ENCODE measurements at regions not wholly inside any gene's neighbourhood (a gene's known extent, or its start where the extent isn't known, plus 50 kb on each side); places are given as distances from the start of the nearest gene placed in this dataset.

GRCh38 chr6:12467706-12468670 is 177.8 kb downstream of the EDN1 start:
- Histone ChIP-seq H3K4me3 (ENCODE audit: low read depth in 1 of 5, low read length in 5 of 5) (no peak overlapping the region), H3K9me3 (ENCODE audit: control insufficient read depth in 5 of 5, low read length in 5 of 5) (peaks cover 0 to 5% (median 0%) of the 10 kb centered on the region in 5 donors), H3K27ac (ENCODE audit: low read depth, low read length) (no peak overlapping the region)

GRCh38 chr6:12472601-12473038 is 182.5 kb downstream of the EDN1 start:
- Histone ChIP-seq H3K27ac (ENCODE audit: low read depth, low read length) (no peak overlapping the region), H3K4me3 (ENCODE audit: low read depth in 1 of 5, low read length in 5 of 5) (no peak overlapping the region), H3K9me3 (ENCODE audit: control insufficient read depth in 5 of 5, low read length in 5 of 5) (no peaks in the 10 kb centered on the region), H3K27me3 (ENCODE audit: control insufficient read depth in 5 of 5, insufficient read depth in 4 of 5, low read length in 5 of 5) (no peaks in the 10 kb centered on the region), H3K4me1 (ENCODE audit: control insufficient read depth in 5 of 5, insufficient read depth in 5 of 5, low read length in 5 of 5) (peaks cover 0 to 8% (median 0%) of the 10 kb centered on the region in 5 donors), H3K9ac (ENCODE audit: low read length in 5 of 5) (no peak overlapping the region), H3K36me3 (ENCODE audit: control insufficient read depth in 5 of 5, insufficient read depth in 5 of 5, low read length in 5 of 5) (no peaks in the 10 kb centered on the region)

More at GRCh38 chr6:12467706-12468670, 177.8 kb downstream of the EDN1 start:
- Histone ChIP-seq H3K27me3 (ENCODE audit: control insufficient read depth in 5 of 5, insufficient read depth in 4 of 5, low read length in 5 of 5) (no peaks in the 10 kb centered on the region), H3K36me3 (ENCODE audit: control insufficient read depth in 5 of 5, insufficient read depth in 5 of 5, low read length in 5 of 5) (no peaks in the 10 kb centered on the region), H3K4me1 (ENCODE audit: control insufficient read depth in 5 of 5, insufficient read depth in 5 of 5, low read length in 5 of 5) (peaks cover 0 to 8% (median 0%) of the 10 kb centered on the region in 5 donors), H3K9ac (ENCODE audit: low read length in 5 of 5) (no peak overlapping the region)

- Histone ChIP-seq H3K4me1 (ENCODE audit: control insufficient read depth in 5 of 5, insufficient read depth in 5 of 5, low read length in 5 of 5) (no peaks in the 10 kb centered on the region), H3K4me3 (ENCODE audit: low read depth in 1 of 5, low read length in 5 of 5) (no peak overlapping the region), H3K36me3 (ENCODE audit: control insufficient read depth in 5 of 5, insufficient read depth in 5 of 5, low read length in 5 of 5) (no peaks in the 10 kb centered on the region), H3K27ac (ENCODE audit: low read depth, low read length) (no peak overlapping the region), H3K9ac (ENCODE audit: low read length in 5 of 5) (no peak overlapping the region), H3K9me3 (ENCODE audit: control insufficient read depth in 5 of 5, low read length in 5 of 5) (no peaks in the 10 kb centered on the region), H3K27me3 (ENCODE audit: control insufficient read depth in 5 of 5, insufficient read depth in 4 of 5, low read length in 5 of 5) (no peaks in the 10 kb centered on the region)
Measured at GRCh38 chr6:12473494-12473893, 183.3 kb downstream of the EDN1 start.

GRCh38 chr6:12474167-12475140 is 184.3 kb downstream of the EDN1 start:
- no peak overlapping the region for H3K9ac ChIP-seq (ENCODE audit: low read length in 5 of 5)
- H3K27me3 ChIP-seq (ENCODE audit: control insufficient read depth in 5 of 5, insufficient read depth in 4 of 5, low read length in 5 of 5), result no peaks in the 10 kb centered on the region
- no peak overlapping the region for H3K27ac ChIP-seq (ENCODE audit: low read depth, low read length)
- no peaks in the 10 kb centered on the region for H3K4me1 ChIP-seq (ENCODE audit: control insufficient read depth in 5 of 5, insufficient read depth in 5 of 5, low read length in 5 of 5)
- no peak overlapping the region for H3K4me3 ChIP-seq (ENCODE audit: low read depth in 1 of 5, low read length in 5 of 5)
- no peaks in the 10 kb centered on the region for H3K9me3 ChIP-seq (ENCODE audit: control insufficient read depth in 5 of 5, low read length in 5 of 5)
- no peaks in the 10 kb centered on the region for H3K36me3 ChIP-seq (ENCODE audit: control insufficient read depth in 5 of 5, insufficient read depth in 5 of 5, low read length in 5 of 5)

- no peak overlapping the region for H3K4me3 ChIP-seq (ENCODE audit: low read depth in 1 of 5, low read length in 5 of 5)
- no peaks in the 10 kb centered on the region for H3K4me1 ChIP-seq (ENCODE audit: control insufficient read depth in 5 of 5, insufficient read depth in 5 of 5, low read length in 5 of 5)
- H3K9ac ChIP-seq (ENCODE audit: low read length in 5 of 5), result no peak overlapping the region
- no peaks in the 10 kb centered on the region for H3K36me3 ChIP-seq (ENCODE audit: control insufficient read depth in 5 of 5, insufficient read depth in 5 of 5, low read length in 5 of 5)
- H3K27ac ChIP-seq (ENCODE audit: low read depth, low read length), result no peak overlapping the region
- no peaks in the 10 kb centered on the region for H3K27me3 ChIP-seq (ENCODE audit: control insufficient read depth in 5 of 5, insufficient read depth in 4 of 5, low read length in 5 of 5)
- no peaks in the 10 kb centered on the region for H3K9me3 ChIP-seq (ENCODE audit: control insufficient read depth in 5 of 5, low read length in 5 of 5)
Measured at GRCh38 chr6:12476484-12476883, 186.3 kb downstream of the EDN1 start.

GRCh38 chr6:12477616-12478015 is 187.5 kb downstream of the EDN1 start:
- Histone ChIP-seq H3K36me3 (ENCODE audit: control insufficient read depth in 5 of 5, insufficient read depth in 5 of 5, low read length in 5 of 5) (no peaks in the 10 kb centered on the region), H3K9ac (ENCODE audit: low read length in 5 of 5) (no peak overlapping the region), H3K4me1 (ENCODE audit: control insufficient read depth in 5 of 5, insufficient read depth in 5 of 5, low read length in 5 of 5) (no peaks in the 10 kb centered on the region), H3K4me3 (ENCODE audit: low read depth in 1 of 5, low read length in 5 of 5) (no peak overlapping the region), H3K27me3 (ENCODE audit: control insufficient read depth in 5 of 5, insufficient read depth in 4 of 5, low read length in 5 of 5) (no peaks in the 10 kb centered on the region), H3K27ac (ENCODE audit: low read depth, low read length) (no peak overlapping the region), H3K9me3 (ENCODE audit: control insufficient read depth in 5 of 5, low read length in 5 of 5) (no peaks in the 10 kb centered on the region)

GRCh38 chr6:12478921-12479320 is 188.8 kb downstream of the EDN1 start:
- Histone ChIP-seq H3K36me3 (ENCODE audit: control insufficient read depth in 5 of 5, insufficient read depth in 5 of 5, low read length in 5 of 5) (no peaks in the 10 kb centered on the region), H3K9me3 (ENCODE audit: control insufficient read depth in 5 of 5, low read length in 5 of 5) (no peaks in the 10 kb centered on the region), H3K4me1 (ENCODE audit: control insufficient read depth in 5 of 5, insufficient read depth in 5 of 5, low read length in 5 of 5) (peaks cover 0 to 6% (median 0%) of the 10 kb centered on the region in 5 donors), H3K27ac (ENCODE audit: low read depth, low read length) (no peak overlapping the region), H3K9ac (ENCODE audit: low read length in 5 of 5) (no peak overlapping the region), H3K27me3 (ENCODE audit: control insufficient read depth in 5 of 5, insufficient read depth in 4 of 5, low read length in 5 of 5) (no peaks in the 10 kb centered on the region), H3K4me3 (ENCODE audit: low read depth in 1 of 5, low read length in 5 of 5) (no peak overlapping the region)

- Histone ChIP-seq H3K9me3 (ENCODE audit: control insufficient read depth in 5 of 5, low read length in 5 of 5) (no peaks in the 10 kb centered on the region), H3K27me3 (ENCODE audit: control insufficient read depth in 5 of 5, insufficient read depth in 4 of 5, low read length in 5 of 5) (no peaks in the 10 kb centered on the region), H3K4me1 (ENCODE audit: control insufficient read depth in 5 of 5, insufficient read depth in 5 of 5, low read length in 5 of 5) (peaks cover 0 to 7% (median 0%) of the 10 kb centered on the region in 5 donors), H3K4me3 (ENCODE audit: low read depth in 1 of 5, low read length in 5 of 5) (no peak overlapping the region), H3K9ac (ENCODE audit: low read length in 5 of 5) (no peak overlapping the region), H3K27ac (ENCODE audit: low read depth, low read length) (no peak overlapping the region), H3K36me3 (ENCODE audit: control insufficient read depth in 5 of 5, insufficient read depth in 5 of 5, low read length in 5 of 5) (no peaks in the 10 kb centered on the region)
Measured at GRCh38 chr6:12479451-12479850, 189.3 kb downstream of the EDN1 start.

- Histone ChIP-seq H3K36me3 (ENCODE audit: control insufficient read depth in 5 of 5, insufficient read depth in 5 of 5, low read length in 5 of 5) (no peaks in the 10 kb centered on the region), H3K9ac (ENCODE audit: low read length in 5 of 5) (no peak overlapping the region), H3K4me1 (ENCODE audit: control insufficient read depth in 5 of 5, insufficient read depth in 5 of 5, low read length in 5 of 5) (peaks cover 0 to 7% (median 0%) of the 10 kb centered on the region in 5 donors), H3K4me3 (ENCODE audit: low read depth in 1 of 5, low read length in 5 of 5) (no peak overlapping the region), H3K27me3 (ENCODE audit: control insufficient read depth in 5 of 5, insufficient read depth in 4 of 5, low read length in 5 of 5) (no peaks in the 10 kb centered on the region), H3K27ac (ENCODE audit: low read depth, low read length) (no peak overlapping the region), H3K9me3 (ENCODE audit: control insufficient read depth in 5 of 5, low read length in 5 of 5) (no peaks in the 10 kb centered on the region)
Measured at GRCh38 chr6:12479881-12480280, 189.7 kb downstream of the EDN1 start.
